GM04503 (cell line): ENCODE measurements at regions not wholly inside any gene's neighbourhood (a gene's known extent, or its start where the extent isn't known, plus 50 kb on each side); places are given as distances from the start of the nearest gene placed in this dataset.

Experiments
- DNase-seq: peaks from one replicate; pipeline ENCODE4 v3.0.0-alpha.2; 2012; ENCODE audit warnings: low read depth

GRCh38 chr5:111004291-111004690 is 67.2 kb upstream of the TSLP start:
- DNase-seq: no peak

GRCh38 chr5:111010783-111011182 is 60.7 kb upstream of the TSLP start:
- no peak for DNase-seq

- DNase-seq: no peak
Measured at GRCh38 chr5:111013011-111013410, 58.5 kb upstream of the TSLP start.

- DNase-seq: no peak
Measured at GRCh38 chr5:111016801-111017200, 54.7 kb upstream of the TSLP start.

GRCh38 chr5:111017731-111018130 is 53.8 kb upstream of the TSLP start:
- no peak for DNase-seq
